ENCODE measurements at regions not wholly inside any gene's neighbourhood (a gene's known extent, or its start where the extent isn't known, plus 50 kb on each side); places are given as distances from the start of the nearest gene placed in this dataset.

- ChIA-PET CTCF (no interaction called here), POLR2A (no interaction called here)
Measured at GRCh38 chr4:163620738-163621137, 126.2 kb downstream of the TMA16 start.

DNA sequence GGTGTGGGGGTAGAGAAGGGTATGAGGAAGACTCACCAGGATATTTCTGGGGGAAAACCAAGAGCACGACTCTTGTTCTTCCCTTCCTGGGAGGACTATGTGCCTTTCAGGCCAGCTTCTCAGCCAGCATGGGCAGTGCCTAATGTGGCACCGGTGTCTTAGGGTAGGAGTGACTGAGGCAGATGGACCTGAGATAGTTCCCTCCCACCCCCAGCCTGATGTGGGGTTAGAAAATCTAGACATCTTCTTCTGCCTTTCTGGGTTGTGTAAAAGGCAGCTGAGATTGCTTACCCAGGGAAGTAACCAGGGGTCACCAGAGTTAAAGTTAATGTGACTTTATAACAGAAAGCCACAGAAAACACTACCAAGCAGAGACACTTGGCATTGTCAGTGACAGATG, 127.3 kb downstream of the TMA16 start:
- CTCF ChIA-PET = interaction anchor here (0.6 kb wide), 1 partner anchor 1136 kb away, joined by 4 read pairs; no protein-coding TSS in a partner anchor
- POLR2A ChIA-PET = no interaction called here

GRCh38 chr4:163622379-163623035, 128.0 kb downstream of the TMA16 start:
- ChIA-PET CTCF (interaction anchor here (0.6 kb wide), 1 partner anchor 1136 kb away, joined by 4 read pairs; no protein-coding TSS in a partner anchor), POLR2A (no interaction called here)

DNA sequence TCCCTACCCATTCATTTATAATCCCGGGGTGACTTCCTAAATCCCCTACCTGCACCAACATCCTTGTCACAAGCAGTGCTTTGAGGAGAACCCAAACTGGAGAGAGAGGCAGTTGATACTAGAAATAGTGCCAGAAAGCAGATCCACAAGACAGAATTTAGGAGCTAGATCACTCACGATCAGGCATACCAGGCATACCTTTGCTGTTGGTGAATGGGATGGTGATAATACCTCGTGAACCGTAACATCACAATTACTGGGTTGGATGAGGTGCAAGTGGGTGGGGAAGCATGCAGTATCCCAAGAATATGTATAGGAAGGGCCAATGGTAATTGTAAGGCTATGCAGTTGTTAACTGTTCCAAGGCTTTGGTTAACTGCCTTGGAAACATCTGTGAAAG, 129.3 kb downstream of the TMA16 start:
- ChIA-PET POLR2A (no interaction called here), CTCF (no interaction called here)

DNA sequence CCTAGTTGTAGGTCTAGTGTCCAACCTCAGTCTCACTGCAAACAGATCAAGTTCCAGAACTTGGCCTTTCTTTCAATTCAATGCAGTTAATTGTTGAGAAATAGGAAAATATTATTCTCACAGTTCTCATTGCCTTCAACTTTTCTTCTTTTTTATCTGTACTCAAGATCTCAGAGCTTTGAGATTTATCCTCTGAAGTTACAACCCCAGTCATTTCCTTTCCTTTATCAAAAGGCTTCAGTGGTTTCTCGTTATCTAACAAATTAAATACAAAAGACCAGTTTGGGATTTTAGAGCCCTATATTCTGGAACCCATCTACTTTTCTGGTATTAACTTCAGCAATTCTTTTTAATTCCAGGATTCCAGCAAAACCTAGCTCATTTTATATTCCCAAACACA, 130.2 kb downstream of the TMA16 start:
- ChIA-PET POLR2A (no interaction called here), CTCF (no interaction called here)

DNA sequence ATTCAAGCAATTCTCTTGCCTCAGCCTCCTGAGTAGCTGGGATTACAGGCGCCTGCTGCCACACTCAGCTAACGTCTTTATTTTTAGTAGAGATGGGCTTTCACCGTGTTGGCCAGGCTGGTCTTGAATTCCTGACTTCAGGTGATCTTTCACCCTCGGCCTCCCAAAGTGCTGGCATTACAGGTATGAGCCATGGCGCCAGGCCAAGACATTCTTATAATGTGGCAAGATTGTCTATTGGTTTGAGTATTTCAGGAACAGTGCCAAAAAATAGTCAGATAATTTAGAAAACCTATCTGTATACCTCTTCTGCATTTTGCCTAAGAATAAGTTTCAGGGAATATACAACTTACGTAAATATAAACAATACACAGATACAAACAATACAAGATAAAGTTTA, 136.8 kb downstream of the TMA16 start:
- POLR2A ChIA-PET = no interaction called here
- CTCF ChIA-PET = no interaction called here

DNA sequence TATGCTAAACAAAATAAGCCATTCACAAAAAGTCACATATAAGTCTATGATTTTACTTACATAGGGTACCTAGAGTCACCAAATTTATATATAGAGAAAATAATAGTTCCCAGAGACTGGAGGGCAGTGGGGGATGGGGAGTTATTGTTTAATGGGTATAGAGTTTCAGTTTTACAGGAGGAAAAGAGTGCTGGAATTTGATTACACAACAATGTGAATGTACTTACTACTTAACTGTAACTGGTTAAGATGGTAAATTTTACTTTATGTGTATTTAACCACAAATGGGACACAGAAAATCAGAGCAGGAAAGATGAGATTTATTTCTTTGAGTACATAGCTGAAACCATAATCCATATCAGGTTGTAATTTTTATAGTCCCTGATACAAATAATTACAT, 144.4 kb downstream of the TMA16 start:
- ChIA-PET CTCF (no interaction called here), POLR2A (no interaction called here)

DNA sequence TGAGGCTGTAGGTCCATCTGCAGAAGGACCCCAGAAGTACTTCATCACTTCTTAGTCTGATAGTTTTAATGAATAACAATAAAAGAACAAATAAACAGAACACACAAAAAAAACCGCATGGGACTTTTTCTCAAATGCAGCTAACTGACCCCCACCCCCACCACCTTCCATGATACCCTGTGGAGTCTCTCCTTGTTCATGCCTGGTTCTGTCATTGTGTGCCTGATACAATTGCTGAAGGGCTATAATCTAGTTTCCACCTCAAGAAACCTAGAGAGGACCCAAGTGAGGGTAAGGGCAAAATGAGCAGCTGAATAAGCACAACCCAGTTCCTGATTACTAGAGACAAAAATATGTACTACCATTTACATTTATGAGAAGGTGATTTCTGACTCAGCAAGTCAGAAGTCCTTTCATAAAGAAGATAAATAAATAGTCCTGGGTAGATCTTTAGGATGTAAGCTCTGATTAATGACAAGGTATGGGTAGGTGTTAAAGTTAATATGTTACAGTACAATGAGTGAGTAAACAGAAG, 155.1 kb downstream of the TMA16 start:
- POLR2A ChIA-PET = no interaction called here
- CTCF ChIA-PET = interaction anchor here (0.8 kb wide), 1 partner anchor 31 kb away, joined by 3 read pairs; no protein-coding TSS in a partner anchor

DNA sequence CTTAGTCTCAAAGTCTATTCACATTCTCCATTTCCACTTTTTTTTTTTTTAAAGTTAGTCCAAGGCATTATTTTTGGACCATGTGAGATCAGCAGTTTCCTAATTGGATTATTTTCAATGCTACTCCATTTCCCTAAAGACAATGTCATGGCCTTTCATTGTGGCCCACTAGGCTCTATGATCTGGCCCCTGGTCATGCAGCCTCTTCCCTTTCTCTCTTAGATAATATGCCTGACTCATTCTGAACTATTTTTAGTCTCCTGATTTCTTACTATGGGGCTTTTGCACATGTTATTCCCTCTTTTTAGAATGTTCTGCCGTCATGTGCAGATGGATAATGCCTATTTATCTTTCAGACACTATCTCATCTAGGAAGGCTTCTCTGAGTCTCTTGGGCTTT, 157.3 kb downstream of the TMA16 start:
- ChIA-PET CTCF (no interaction called here), POLR2A (no interaction called here)

DNA sequence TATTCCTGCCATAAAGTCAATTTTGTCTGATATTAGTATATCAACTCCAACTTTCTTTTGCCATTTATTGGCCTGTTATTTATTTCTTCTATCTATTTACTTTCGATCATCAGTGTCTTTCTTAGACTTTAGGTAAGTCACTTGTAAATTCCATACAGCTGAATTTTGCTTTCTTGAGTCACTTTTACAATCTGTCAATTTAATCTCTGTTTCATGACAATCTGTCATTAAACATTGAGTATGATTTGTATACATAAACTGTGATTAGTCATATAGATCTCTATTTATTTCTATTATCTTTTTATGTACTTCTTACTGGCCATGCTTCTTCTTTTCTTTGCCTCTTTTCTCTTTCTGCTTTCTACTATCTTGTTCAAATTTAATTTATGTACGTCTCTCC, 160.1 kb downstream of the TMA16 start:
- POLR2A ChIA-PET = no interaction called here
- CTCF ChIA-PET = no interaction called here

DNA sequence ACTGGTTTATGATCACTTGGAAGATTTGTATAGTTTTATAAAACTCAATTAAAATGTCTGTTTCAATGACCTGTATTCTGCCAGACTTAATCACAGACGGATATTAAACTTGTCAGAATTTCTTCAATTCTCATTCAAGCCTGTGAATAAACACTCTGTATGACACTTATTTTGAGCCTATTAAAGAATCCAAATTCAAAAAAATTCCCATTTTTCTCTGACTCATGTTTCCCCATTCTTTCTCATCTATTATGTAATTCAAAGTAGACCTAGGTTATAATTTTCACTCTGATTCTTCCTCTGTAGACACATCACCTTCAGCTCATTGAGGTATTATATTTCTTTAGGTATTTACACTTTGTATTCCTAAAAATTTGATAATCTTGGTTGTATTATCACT, 166.1 kb downstream of the TMA16 start:
- CTCF ChIA-PET = no interaction called here
- POLR2A ChIA-PET = no interaction called here

DNA sequence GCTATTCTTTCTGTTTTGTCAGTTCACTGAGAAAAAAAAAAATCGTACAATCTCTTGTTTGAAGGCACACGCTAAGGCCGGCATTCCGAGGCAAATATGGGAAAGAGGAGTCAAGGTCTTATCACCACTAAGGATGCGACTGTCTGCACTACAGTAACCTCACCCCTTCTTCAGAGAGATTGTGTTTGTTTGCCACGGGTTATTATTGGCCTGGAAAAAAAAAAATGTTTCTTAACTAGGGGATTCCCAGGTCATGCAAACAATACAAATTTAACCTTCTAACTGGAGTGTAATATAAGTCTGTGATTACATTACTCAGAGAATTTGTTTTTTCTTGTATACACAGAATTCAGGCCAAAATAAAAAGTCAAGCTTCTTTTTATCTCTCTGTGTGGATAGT, 168.3 kb downstream of the TMA16 start:
- ChIA-PET POLR2A (no interaction called here), CTCF (no interaction called here)

- ChIA-PET CTCF (no interaction called here), POLR2A (no interaction called here)
Measured at GRCh38 chr4:163663454-163664225, 169.2 kb downstream of the TMA16 start.

DNA sequence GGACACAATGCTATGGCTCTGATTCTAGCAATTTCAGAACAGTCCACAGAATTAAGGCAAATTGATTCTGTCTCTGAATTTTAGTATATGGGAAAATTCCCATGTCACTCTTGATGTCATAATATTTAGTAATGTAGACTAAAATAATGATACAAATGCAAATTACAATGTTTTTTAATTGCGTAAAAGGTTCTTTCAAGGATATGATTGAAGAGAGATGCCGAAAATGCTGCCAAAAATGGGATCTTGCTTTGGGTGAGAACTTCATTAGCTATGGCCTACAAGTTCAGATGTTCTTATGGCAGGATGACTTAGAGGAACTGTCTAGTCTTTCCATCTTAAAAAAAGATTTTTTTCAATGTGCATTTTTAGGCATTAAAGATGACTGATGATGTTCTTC, 170.6 kb downstream of the TMA16 start:
- ChIA-PET CTCF (interaction anchor here (0.8 kb wide), 1 partner anchor 9 kb away, joined by 3 read pairs; no protein-coding TSS in a partner anchor), POLR2A (no interaction called here)

GRCh38 chr4:163665521-163666331, 171.2 kb downstream of the TMA16 start:
- ChIA-PET CTCF (interaction anchor here (0.7 to 1.2 kb wide), 3 partner anchors 9 to 472 kb away, joined by 3 read pairs; no protein-coding TSS in a partner anchor), POLR2A (no interaction called here)

DNA sequence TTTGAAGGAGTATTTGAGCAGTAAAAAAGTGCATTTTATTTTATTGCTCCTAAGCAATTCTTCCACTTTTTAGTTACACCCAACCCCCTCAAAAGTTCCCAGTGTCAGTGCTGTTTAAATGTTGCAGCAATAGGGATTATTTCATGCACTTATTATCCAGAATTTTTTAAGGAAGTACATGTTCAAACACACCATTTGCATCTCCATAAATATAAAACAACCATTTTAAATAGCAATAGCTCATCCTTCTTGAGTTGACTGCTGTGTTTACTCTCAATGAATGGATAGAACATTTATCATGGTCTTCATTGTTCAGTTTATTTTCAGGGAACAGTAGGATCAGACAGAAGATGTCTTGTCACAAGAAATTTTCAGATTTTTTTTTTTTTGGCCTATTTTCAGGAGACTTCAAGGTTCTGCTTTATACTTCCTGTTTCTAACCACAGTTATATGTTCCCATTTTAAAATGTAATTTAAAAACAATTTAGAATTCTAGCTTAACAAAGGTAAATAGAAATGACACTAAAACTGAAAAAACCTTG, 171.9 kb downstream of the TMA16 start:
- ChIA-PET CTCF (interaction anchor here (0.7 to 1.2 kb wide), 2 partner anchors 17 to 472 kb away, joined by 3 read pairs; no protein-coding TSS in a partner anchor), POLR2A (no interaction called here)

GRCh38 chr4:163672751-163673150, 178.3 kb downstream of the TMA16 start:
- POLR2A ChIA-PET = no interaction called here
- CTCF ChIA-PET = no interaction called here

DNA sequence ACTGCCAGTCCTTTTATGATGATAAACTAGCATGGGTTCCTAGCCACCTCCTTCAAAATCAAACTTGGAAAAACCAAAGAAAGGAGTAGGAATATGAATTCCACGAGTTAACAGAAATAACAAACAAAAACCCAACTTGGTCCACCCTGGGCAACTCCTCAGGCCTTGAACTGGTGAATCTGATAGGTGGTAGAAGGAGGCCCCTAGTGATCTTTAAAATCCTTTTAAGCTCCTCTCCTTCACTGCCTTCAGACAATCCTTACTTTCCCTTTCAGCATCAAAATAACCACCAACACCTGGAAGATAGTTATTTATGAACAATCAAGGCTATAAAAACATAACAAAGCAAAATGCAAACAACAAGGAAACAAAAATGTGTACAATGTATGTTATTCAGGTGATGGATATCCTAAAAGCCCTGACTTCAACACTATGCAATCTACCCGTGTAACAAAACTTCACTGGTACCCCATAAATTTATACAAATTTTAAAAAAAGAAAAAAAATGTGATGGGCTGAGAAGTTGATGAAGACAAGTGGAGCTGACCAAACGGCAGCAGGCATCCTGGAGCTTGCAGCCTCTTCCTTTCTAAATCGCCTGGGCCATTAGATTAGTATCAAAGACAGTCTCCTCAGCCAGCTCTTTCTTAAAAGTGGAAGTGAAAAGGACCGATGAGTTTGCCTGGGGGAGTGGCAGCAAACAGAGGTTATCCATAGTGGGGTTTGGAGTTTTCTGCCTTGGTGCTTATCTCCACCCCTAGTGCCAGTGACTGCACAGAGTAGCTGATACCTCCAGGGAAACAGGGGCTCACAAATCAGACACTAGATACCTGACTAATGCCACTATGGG, 179.6 kb downstream of the TMA16 start:
- ChIA-PET POLR2A (no interaction called here), CTCF (interaction anchor here (0.5 to 1.1 kb wide), 2 partner anchors 9 to 123 kb away, joined by 3 to 4 read pairs; no protein-coding TSS in a partner anchor)

DNA sequence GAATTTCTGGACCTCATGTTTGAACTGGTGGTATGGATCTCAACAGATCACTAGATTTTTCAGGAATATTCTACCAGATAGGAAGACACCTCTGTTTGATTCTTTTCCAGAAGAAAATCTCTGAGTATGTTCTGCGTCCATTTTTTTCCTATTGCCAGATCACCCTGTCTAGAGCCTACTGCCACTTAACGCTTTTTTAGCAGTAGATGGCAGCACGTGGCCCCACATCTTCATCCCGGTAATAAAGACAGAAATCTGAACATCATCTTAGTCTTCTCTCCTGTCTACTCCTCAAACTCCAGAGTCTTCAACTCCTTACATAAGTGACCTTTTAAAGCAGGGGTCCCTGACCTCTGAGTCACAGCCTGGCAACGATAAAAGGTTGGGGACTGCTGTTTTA, 184.7 kb downstream of the TMA16 start:
- ChIA-PET POLR2A (no interaction called here), CTCF (no interaction called here)

All from activated CD8-positive, alpha-beta memory T cell treated with anti-CD3 and anti-CD28 coated beads for 36 hours (primary cell).